HG03064 (cell line): ENCODE measurements at regions not wholly inside any gene's neighbourhood (a gene's known extent, or its start where the extent isn't known, plus 50 kb on each side); places are given as distances from the start of the nearest gene placed in this dataset.
"Not testable (repeated sequence)": the region's sequence is repeated elsewhere in the genome, so short reads cannot be mapped to it uniquely, and the experiment has no call there.

ENCODE experiments used
- ATAC-seq: cut with Tn5 transposase; IDR thresholded peaks from one replicate; pipeline ENCODE4 v1.9.1; 2021; ENCODE audit warnings: low read depth; ENCODE audit not compliant: unreplicated experiment

GRCh38 chr2:57210855-57211254, 835.8 kb upstream of the VRK2 start:
- ATAC-seq = no peak

GRCh38 chr2:57217013-57217412, 829.6 kb upstream of the VRK2 start:
- no peak for ATAC-seq

GRCh38 chr2:57218206-57218605, 828.4 kb upstream of the VRK2 start:
- ATAC-seq = no peak

GRCh38 chr2:57229706-57230105, 816.9 kb upstream of the VRK2 start:
- ATAC-seq = not testable (repeated sequence)

GRCh38 chr2:57232341-57232740, 814.3 kb upstream of the VRK2 start:
- ATAC-seq = not testable (repeated sequence)

GRCh38 chr2:57251495-57251894, 795.1 kb upstream of the VRK2 start:
- ATAC-seq = not testable (repeated sequence)

- not testable (repeated sequence) for ATAC-seq
Observed at GRCh38 chr2:57276408-57276807, 770.2 kb upstream of the VRK2 start.

- no peak for ATAC-seq
Observed at GRCh38 chr2:57278451-57278850, 768.2 kb upstream of the VRK2 start.

- ATAC-seq = no peak
Observed at GRCh38 chr2:57291209-57291608, 755.4 kb upstream of the VRK2 start.

GRCh38 chr2:57296795-57297517, 749.6 kb upstream of the VRK2 start:
- no peak for ATAC-seq

- no peak for ATAC-seq
Observed at GRCh38 chr2:57313678-57314077, 732.9 kb upstream of the VRK2 start.

- ATAC-seq = no peak
Observed at GRCh38 chr2:57314682-57315081, 731.9 kb upstream of the VRK2 start.

- no peak for ATAC-seq
Observed at GRCh38 chr2:57330447-57330846, 716.2 kb upstream of the VRK2 start.

GRCh38 chr2:57333221-57333620, 713.4 kb upstream of the VRK2 start:
- no peak for ATAC-seq

GRCh38 chr2:57343391-57344006, 703.1 kb upstream of the VRK2 start:
- no peak for ATAC-seq

GRCh38 chr2:57368190-57368589, 678.4 kb upstream of the VRK2 start:
- no peak for ATAC-seq

- ATAC-seq = no peak
Observed at GRCh38 chr2:57370882-57371585, 675.6 kb upstream of the VRK2 start.

GRCh38 chr2:57372237-57372984, 674.2 kb upstream of the VRK2 start:
- ATAC-seq = no peak

- no peak for ATAC-seq
Observed at GRCh38 chr2:57373530-57373929, 673.1 kb upstream of the VRK2 start.

- no peak for ATAC-seq
Observed at GRCh38 chr2:57376985-57377384, 669.6 kb upstream of the VRK2 start.

- no peak for ATAC-seq
Observed at GRCh38 chr2:57386305-57386704, 660.3 kb upstream of the VRK2 start.
